Ovary (tissue), 7 donors: ENCODE measurements at regions not wholly inside any gene's neighbourhood (a gene's known extent, or its start where the extent isn't known, plus 50 kb on each side); places are given as distances from the start of the nearest gene placed in this dataset.

Experiments used
- DNase-seq, 5 donors: peaks; one replicate each; pipeline ENCODE4 v3.0.0-alpha.2; 2019 to 2020
- H3K27ac ChIP-seq, 2 donors: fragments of 200-600 bp; one replicate each; pipeline versions ENCODE4 v1.5.1 to v1.8.0; 2019 to 2022
- H3K27me3 ChIP-seq: fragments of 200-600 bp; one replicate; pipeline ENCODE4 v1.8.0; 2022
- H3K36me3 ChIP-seq: fragments of 200-600 bp; sonication (generic); one replicate; pipeline ENCODE4 v1.5.1; 2019
- H3K4me1 ChIP-seq: one replicate; pipeline ENCODE4 v1.8.1; 2013; ENCODE audit warnings: mild to moderate bottlenecking, moderate library complexity; ENCODE audit not compliant: insufficient read depth
- H3K4me3 ChIP-seq: fragments of 200-600 bp; sonication (generic); one replicate; pipeline ENCODE4 v1.5.1; 2017
- H3K9me3 ChIP-seq, 2 donors: fragments of 200-600 bp in 1 of 2; sonication (generic) in 1 of 2; one replicate each; pipeline versions ENCODE4 v1.5.1 to v1.8.1; 2013 to 2019; ENCODE audit warnings: mild to moderate bottlenecking in 1 of 2, moderate library complexity in 1 of 2
- EP300 ChIP-seq: sonication (generic); formaldehyde crosslinking; IDR thresholded peaks from one replicate; pipeline ENCODE4 v1.6.1; 2017; ENCODE audit warnings: antibody characterized with exemption
- POLR2A ChIP-seq: fragments of 450-650 bp; IDR thresholded peaks from one replicate; pipeline ENCODE4 v1.6.1; 2017; ENCODE audit warnings: antibody characterized with exemption, mild to moderate bottlenecking, moderate library complexity
- WGBS, 3 donors: extraction: QIAGEN DNeasy Blood & Tissue Kit in 1 of 3; methylation state at CpG; one replicate each; pipeline versions ENCODE4 v1.1.5 to v1.1.7; 2013 to 2017; 5-methylcytosine and 5-hydroxymethylcytosine counted together
- intact Hi-C, 4 donors: fragments of 100-400 bp; cut with DNase I; formaldehyde crosslinking; loops; one replicate each; pipeline versions ENCODE4 v1.11.0 to v1.15.1; 2022 to 2023
- TF ChIP-seq, protein P1 (sequence below), 3 donors: fragments of 450-650 bp in 2 of 3; fragments of 200-600 bp in 1 of 3; IDR thresholded peaks; one replicate each; pipeline versions ENCODE4 v1.5.1 to v1.8.0; 2016 to 2022; ENCODE audit warnings: antibody characterized with exemption in 3 of 3, mild to moderate bottlenecking in 1 of 3
- donor health status: DM: no; HTN: no; CAD: no; lungs with moderate emphysema.
- donor health status: DM: no; HTN: no; CAD: no.
- donor health status: Bipolar disorder and iron deficiency.
- donor health status: DM: no; HTN: no; CAD: no.
- donor health status: DM: yes; HTN: yes; CAD: no.

DNA sequence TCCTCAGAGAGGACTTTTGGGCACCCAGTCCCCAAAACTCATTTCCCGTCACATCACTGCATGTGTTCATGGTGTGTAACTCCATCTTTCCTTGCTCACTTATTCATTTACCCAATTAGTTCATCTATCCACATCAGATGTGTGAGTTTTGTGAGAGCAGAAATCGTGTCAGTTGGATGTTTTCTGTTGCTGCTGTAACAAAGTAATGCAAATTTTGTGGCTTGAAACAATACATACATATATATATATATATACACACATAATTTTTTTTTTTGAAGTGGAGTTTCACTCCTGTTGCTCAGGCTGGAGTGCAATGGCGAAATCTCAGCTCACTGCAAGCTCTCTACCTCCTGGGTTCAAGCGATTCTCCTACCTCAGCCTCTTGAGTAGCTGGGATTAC is 70.5 kb upstream of the BOD1 start:
- intact Hi-C loops = no loop called here
- WGBS, 3 donors = 88 to 90% (median 89%) methylated on average over 4 of the region's 4 CpGs
- H3K4me1 ChIP-seq = peaks cover 6% of the 10 kb centered on the region
- H3K36me3 ChIP-seq = no peaks in the 10 kb centered on the region
- H3K27me3 ChIP-seq = no peaks in the 10 kb centered on the region
- no peak overlapping the region for H3K27ac ChIP-seq
- no peak overlapping the region for H3K4me3 ChIP-seq
- TF ChIP-seq, protein P1, sequence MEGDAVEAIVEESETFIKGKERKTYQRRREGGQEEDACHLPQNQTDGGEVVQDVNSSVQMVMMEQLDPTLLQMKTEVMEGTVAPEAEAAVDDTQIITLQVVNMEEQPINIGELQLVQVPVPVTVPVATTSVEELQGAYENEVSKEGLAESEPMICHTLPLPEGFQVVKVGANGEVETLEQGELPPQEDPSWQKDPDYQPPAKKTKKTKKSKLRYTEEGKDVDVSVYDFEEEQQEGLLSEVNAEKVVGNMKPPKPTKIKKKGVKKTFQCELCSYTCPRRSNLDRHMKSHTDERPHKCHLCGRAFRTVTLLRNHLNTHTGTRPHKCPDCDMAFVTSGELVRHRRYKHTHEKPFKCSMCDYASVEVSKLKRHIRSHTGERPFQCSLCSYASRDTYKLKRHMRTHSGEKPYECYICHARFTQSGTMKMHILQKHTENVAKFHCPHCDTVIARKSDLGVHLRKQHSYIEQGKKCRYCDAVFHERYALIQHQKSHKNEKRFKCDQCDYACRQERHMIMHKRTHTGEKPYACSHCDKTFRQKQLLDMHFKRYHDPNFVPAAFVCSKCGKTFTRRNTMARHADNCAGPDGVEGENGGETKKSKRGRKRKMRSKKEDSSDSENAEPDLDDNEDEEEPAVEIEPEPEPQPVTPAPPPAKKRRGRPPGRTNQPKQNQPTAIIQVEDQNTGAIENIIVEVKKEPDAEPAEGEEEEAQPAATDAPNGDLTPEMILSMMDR (IDR thresholded peaks at IDR 0.05) = no peak
- no peak for TF ChIP-seq EP300
- no peak for TF ChIP-seq POLR2A
- no peaks in the 10 kb centered on the region for H3K9me3 ChIP-seq
- DNase-seq = no peak

DNA sequence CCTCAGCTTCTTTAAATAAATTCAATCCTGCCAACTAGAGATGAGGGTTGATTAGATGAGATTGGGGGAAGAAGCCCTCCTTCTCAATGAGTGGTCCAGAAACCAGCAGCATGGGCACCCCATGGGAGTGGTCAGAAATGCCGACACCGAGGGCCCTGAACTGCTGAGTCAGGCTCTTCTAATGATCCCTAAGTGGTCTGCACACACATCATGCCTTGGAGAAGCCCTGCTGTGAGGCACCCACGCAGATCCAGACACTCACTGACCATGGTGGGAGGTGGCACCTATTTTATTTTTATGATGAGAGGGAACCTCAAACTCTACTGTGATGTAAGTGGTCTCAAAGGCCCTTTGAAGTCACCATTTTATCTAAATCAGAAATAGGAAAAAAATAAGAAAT is 72.3 kb upstream of the BOD1 start:
- intact Hi-C loops = no loop called here
- no peak overlapping the region for H3K27ac ChIP-seq
- peaks cover 6% of the 10 kb centered on the region for H3K4me1 ChIP-seq
- WGBS, 3 donors = 71 to 77% (median 76%) methylated on average over 3 of the region's 3 CpGs
- no peak for DNase-seq
- H3K27me3 ChIP-seq = no peaks in the 10 kb centered on the region
- H3K4me3 ChIP-seq = no peak overlapping the region
- TF ChIP-seq POLR2A = no peak
- TF ChIP-seq EP300 = no peak
- H3K9me3 ChIP-seq = no peaks in the 10 kb centered on the region
- no peaks in the 10 kb centered on the region for H3K36me3 ChIP-seq

DNA sequence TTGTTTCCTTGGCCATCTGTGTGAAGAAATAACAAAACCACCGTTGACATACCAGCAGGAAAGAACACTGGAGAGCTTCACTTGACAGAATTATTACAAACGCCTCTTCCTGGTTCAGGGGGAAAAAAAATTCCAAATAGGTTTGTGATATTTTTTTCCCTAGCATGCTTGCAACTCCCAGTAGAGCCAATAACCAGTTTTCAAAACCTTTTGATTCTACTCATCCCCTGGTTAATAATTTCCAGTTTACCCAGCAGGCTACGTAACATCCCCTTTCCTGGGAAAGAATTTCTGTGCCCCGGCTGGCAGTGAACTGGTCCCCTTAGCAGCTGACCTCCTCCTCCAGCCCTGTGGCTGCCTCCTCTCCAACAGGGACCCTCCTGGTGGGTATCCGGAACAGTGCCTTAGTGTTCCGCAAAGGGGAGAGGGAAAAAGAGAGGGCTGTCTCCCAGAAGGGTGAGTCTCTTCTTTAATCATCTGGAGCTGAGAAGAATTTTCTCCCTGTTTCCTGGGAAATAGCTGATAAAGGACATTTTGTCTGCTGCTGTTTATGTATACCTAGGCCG is 72.8 kb upstream of the BOD1 start:
- intact Hi-C loops = no loop called here
- peaks cover 6% of the 10 kb centered on the region for H3K4me1 ChIP-seq
- H3K27ac ChIP-seq = peak overlapping the region in 1 of 2 donors; percentile 40
- no peaks in the 10 kb centered on the region for H3K27me3 ChIP-seq
- TF ChIP-seq POLR2A (no peak), EP300 (no peak)
- TF ChIP-seq, protein P1 (IDR thresholded peaks at IDR 0.05) = no peak
- DNase-seq = no peak
- no peaks in the 10 kb centered on the region for H3K9me3 ChIP-seq
- WGBS, 3 donors = 45 to 54% (median 46%) methylated on average over 7 of the region's 7 CpGs
- H3K4me3 ChIP-seq = no peak overlapping the region
- H3K36me3 ChIP-seq = no peaks in the 10 kb centered on the region

DNA sequence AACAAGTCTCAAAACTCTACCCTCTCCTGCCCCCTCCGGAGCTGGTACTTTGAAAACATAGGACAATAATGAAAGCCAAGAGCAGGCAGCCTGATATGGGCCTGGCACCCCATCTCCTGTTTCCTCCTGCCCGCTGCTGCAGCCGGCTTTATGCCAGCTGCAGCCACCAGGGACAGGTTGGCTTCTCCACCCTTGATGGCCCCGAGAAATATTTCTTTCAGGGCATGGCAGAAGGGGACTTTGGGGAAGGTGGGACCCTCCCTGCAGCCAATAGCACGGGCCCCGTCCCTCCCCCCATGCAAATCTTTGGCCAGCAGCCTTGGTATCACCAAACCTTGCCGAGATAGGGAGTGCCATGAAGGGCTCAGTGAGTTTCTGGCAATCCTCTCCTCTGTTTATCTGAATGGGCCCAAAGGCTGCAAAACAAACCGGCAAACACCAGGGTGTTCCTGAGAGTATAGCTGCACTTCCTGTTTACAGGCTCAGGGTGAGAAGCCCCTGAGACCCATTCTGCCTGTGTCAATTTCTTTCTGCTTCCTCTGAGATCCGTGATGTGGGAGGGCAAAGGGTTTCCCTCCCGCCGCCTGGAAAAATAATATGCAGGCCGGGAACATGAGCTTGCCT is 73.4 kb upstream of the BOD1 start:
- no peak overlapping the region for H3K4me3 ChIP-seq
- DNase-seq = no peak
- peak overlapping the region in 1 of 2 donors; percentile 40 for H3K27ac ChIP-seq
- intact Hi-C loops = no loop called here
- peaks cover 6% of the 10 kb centered on the region for H3K4me1 ChIP-seq
- TF ChIP-seq EP300 = no peak
- TF ChIP-seq, protein P1 (IDR thresholded peaks at IDR 0.05) = no peak
- TF ChIP-seq POLR2A = no peak
- H3K27me3 ChIP-seq = no peaks in the 10 kb centered on the region
- H3K9me3 ChIP-seq = no peaks in the 10 kb centered on the region
- no peaks in the 10 kb centered on the region for H3K36me3 ChIP-seq
- WGBS, 3 donors = 20 to 35% (median 30%) methylated on average over 12 of the region's 12 CpGs

DNA sequence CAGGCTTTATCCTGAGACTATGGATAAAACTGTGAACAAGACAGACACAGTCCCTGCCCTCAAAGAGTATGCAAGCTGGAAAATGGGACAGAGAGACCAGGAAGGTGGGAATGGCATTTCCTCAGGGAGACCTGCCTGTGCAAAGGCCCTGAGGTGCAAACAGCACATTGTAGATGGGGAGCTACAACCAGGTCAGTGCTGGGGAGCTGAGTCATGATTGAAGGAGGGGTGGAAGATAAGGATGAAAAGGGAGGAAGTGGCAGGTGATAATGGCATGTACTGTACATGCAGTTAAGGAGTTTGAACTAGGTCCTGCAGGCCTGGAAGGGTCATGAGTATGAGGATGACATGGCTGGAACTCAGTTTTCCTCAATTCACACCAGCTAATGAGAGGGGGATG is 75.5 kb upstream of the BOD1 start:
- H3K27ac ChIP-seq = no peak overlapping the region
- no peaks in the 10 kb centered on the region for H3K27me3 ChIP-seq
- H3K4me1 ChIP-seq = peaks cover 6% of the 10 kb centered on the region
- DNase-seq = no peak
- H3K4me3 ChIP-seq = no peak overlapping the region
- intact Hi-C loops = no loop called here
- no peaks in the 10 kb centered on the region for H3K9me3 ChIP-seq
- H3K36me3 ChIP-seq = no peaks in the 10 kb centered on the region
- TF ChIP-seq EP300 (no peak), POLR2A (no peak)
- TF ChIP-seq, protein P1 (IDR thresholded peaks at IDR 0.05) = no peak
